A673 (cell line): ENCODE measurements at regions not wholly inside any gene's neighbourhood (a gene's known extent, or its start where the extent isn't known, plus 50 kb on each side); places are given as distances from the start of the nearest gene placed in this dataset.
"Not testable (repeated sequence)": the region's sequence is repeated elsewhere in the genome, so short reads cannot be mapped to it uniquely, and the experiment has no call there.

Experiments used
- BruUV-seq: library from RNA; stranded (reverse); fragments of 400-500 nt; replicated peaks from 2 replicates; lab custom pipeline; 2021; lab: Mats Ljungman, UMichigan
- CTCF ChIA-PET: fragments of 300-600 bp; sonication (Branson Sonifier 250); formaldehyde crosslinking; loops from one replicate; lab custom pipeline; 2022; ENCODE audit warnings: antibody characterized with exemption; lab: Charles Lee
- POLR2A ChIA-PET: fragments of 300-600 bp; sonication (Branson Sonifier 250); formaldehyde crosslinking; loops from one replicate; lab custom pipeline; 2022; ENCODE audit warnings: antibody characterized with exemption; ENCODE audit not compliant: low non-redundant PET; lab: Charles Lee
- DNase-seq: peaks from one replicate; pipeline ENCODE4 v3.0.0-alpha.2; 2015; ENCODE audit warnings: low spot score
- H3K27ac ChIP-seq: fragments of 200-600 bp; sonication (generic); 2 replicates; pipeline ENCODE4 v1.5.1; 2016; ENCODE audit warnings: mixed run types, low read depth, mild to moderate bottlenecking, mixed read lengths, antibody characterized with exemption, low read length; ENCODE audit not compliant: poor library complexity, severe bottlenecking
- H3K27me3 ChIP-seq: fragments of 200-600 bp; sonication (generic); replicated peaks from 2 replicates; pipeline ENCODE4 v1.6.1; 2017; ENCODE audit warnings: mixed run types, low read depth, mild to moderate bottlenecking, mixed read lengths, antibody characterized with exemption, low read length; ENCODE audit not compliant: insufficient read depth, poor library complexity
- H3K36me3 ChIP-seq: fragments of 200-600 bp; sonication (generic); 2 replicates; pipeline ENCODE4 v1.6.1; 2016; ENCODE audit warnings: mixed run types, mild to moderate bottlenecking, mixed read lengths, antibody characterized with exemption, low read length; ENCODE audit not compliant: insufficient read depth, poor library complexity, severe bottlenecking
- H3K4me1 ChIP-seq: fragments of 200-600 bp; sonication (generic); 2 replicates; pipeline ENCODE4 v1.6.1; 2017; ENCODE audit warnings: mixed run types, mild to moderate bottlenecking, mixed read lengths, antibody characterized with exemption, low read length; ENCODE audit not compliant: insufficient read depth, poor library complexity, severe bottlenecking
- H3K4me3 ChIP-seq: fragments of 200-600 bp; sonication (generic); 2 replicates; pipeline ENCODE4 v1.5.1; 2016; ENCODE audit warnings: low read depth, mixed run types, mild to moderate bottlenecking, mixed read lengths, low read length; ENCODE audit not compliant: poor library complexity, severe bottlenecking
- H3K9me3 ChIP-seq: fragments of 200-600 bp; sonication (generic); 2 replicates; pipeline ENCODE4 v1.6.1; 2016; ENCODE audit warnings: mixed run types, low read depth, mild to moderate bottlenecking, mixed read lengths, antibody characterized with exemption, low read length; ENCODE audit not compliant: poor library complexity, severe bottlenecking
- EZH2 ChIP-seq: fragments of 200-600 bp; sonication (generic); IDR thresholded peaks from 2 replicates; pipeline ENCODE4 v1.6.1; 2017; ENCODE audit warnings: borderline replicate concordance, low read depth, mild to moderate bottlenecking, mixed read lengths, antibody characterized with exemption, low read length; ENCODE audit not compliant: poor library complexity, severe bottlenecking
- intact Hi-C: fragments of 100-400 bp; cut with micrococcal nuclease; formaldehyde crosslinking; loops from one replicate; pipeline ENCODE4 v1.10.0; 2022; ENCODE audit not compliant: unreplicated experiment
- TF ChIP-seq, protein P1 (sequence below): fragments of 300-800, 200-600 bp; sonication (generic); conservative IDR thresholded peaks from 2 replicates; pipeline ENCODE4 v1.5.1; 2017; ENCODE audit warnings: low read depth, mild to moderate bottlenecking, antibody characterized with exemption, low read length, moderate library complexity, mixed read lengths

DNA sequence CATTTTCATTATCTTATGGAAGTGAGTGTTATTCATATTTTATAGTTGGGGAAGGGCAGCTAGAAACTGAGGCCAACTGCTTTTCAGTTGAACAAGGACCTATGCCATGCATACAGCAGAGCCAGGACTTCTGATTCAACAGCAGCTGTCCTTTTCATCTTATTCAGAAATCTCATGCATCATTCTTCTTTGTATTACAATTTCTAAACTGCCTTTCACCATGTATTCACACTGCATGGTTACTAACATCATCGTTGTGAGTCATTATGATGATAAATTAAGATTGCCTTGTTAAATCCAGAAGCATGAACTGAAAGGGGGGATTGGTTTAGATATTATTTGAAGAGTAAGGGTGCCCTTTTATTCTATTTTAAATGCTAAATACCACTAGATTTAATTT is 1470.1 kb upstream of the GOT2 start:
- no peak overlapping the region for H3K27ac ChIP-seq

DNA sequence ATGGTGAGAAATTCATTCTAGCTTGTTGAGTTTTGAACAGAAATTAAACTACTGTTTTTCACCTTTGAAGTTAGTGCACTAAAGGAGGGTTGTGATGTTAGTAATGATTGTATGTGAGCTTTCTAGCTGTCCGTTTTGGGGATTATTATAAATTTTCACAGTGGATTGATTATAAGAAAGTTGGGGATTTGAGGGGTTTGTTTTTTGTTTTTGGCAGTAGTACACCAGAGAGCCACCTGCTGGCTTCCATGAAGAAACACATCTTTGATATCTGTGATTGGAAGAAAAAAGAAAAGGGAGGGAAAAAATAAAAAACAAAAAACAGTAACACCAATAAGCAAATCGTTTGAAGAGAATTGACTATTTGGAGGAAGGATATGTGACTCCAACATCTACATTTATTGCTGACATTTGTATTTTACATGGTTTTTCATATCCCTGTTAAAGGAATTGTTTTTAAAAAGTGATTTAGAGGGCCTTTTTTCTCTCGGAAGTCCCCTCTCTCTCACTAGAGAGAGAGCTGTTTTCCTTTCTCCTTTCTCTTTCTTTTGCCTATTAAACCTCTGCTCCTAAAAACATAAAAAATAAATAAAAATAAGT is 1469.5 kb upstream of the GOT2 start:
- DNase-seq: peak; percentile 22
- CTCF ChIA-PET: no interaction called here
- no TSS peak for BruUV-seq
- TF ChIP-seq, protein P1, sequence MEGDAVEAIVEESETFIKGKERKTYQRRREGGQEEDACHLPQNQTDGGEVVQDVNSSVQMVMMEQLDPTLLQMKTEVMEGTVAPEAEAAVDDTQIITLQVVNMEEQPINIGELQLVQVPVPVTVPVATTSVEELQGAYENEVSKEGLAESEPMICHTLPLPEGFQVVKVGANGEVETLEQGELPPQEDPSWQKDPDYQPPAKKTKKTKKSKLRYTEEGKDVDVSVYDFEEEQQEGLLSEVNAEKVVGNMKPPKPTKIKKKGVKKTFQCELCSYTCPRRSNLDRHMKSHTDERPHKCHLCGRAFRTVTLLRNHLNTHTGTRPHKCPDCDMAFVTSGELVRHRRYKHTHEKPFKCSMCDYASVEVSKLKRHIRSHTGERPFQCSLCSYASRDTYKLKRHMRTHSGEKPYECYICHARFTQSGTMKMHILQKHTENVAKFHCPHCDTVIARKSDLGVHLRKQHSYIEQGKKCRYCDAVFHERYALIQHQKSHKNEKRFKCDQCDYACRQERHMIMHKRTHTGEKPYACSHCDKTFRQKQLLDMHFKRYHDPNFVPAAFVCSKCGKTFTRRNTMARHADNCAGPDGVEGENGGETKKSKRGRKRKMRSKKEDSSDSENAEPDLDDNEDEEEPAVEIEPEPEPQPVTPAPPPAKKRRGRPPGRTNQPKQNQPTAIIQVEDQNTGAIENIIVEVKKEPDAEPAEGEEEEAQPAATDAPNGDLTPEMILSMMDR: peak; percentile 52
- TF ChIP-seq EZH2: no peak
- Histone ChIP-seq H3K4me3 (no peak overlapping the region), H3K9me3 (no peaks in the 10 kb centered on the region), H3K4me1 (no peaks in the 10 kb centered on the region), H3K27me3 (no peaks in the 10 kb centered on the region), H3K27ac (no peak overlapping the region), H3K36me3 (no peaks in the 10 kb centered on the region)
- intact Hi-C loops: no loop called here
- POLR2A ChIA-PET: no interaction called here

More for the DNA sequence above, 1470.1 kb upstream of the GOT2 start:
- no peaks in the 10 kb centered on the region for H3K9me3 ChIP-seq
- TF ChIP-seq, protein P1: no peak
- no peak for TF ChIP-seq EZH2
- no peaks in the 10 kb centered on the region for H3K36me3 ChIP-seq
- ChIA-PET CTCF (no interaction called here), POLR2A (no interaction called here)
- DNase-seq: no peak
- BruUV-seq: no TSS peak
- H3K4me1 ChIP-seq: no peaks in the 10 kb centered on the region
- intact Hi-C loops: no loop called here
- no peaks in the 10 kb centered on the region for H3K27me3 ChIP-seq
- H3K4me3 ChIP-seq: no peak overlapping the region

- H3K36me3 ChIP-seq, H3K4me3 ChIP-seq, POLR2A ChIA-PET, DNase-seq, CTCF ChIA-PET, H3K27me3 ChIP-seq, intact Hi-C loops, BruUV-seq, H3K9me3 ChIP-seq, H3K27ac ChIP-seq, H3K4me1 ChIP-seq: not testable (repeated sequence)
Measured at GRCh38 chr16:60200729-60201128, 1466.6 kb upstream of the GOT2 start.

DNA sequence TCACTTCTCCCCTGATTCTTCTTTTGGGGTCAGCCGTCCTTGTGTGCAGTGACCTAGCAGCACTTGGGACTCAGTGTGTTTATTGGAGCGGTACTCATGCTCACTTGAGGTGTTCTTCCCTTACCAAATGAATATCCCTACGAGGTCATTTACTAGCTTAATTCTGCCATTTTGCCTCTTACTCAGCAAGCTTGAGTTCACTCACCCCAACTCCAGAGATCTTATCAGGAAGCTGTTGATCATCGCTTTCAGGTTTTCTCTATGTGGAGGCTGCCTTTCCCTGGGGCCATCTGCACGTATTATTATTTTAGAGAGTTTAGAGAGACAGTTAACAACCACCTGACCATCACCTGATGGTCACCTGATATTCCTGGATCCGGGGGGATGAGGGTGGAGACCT is 1466.0 kb upstream of the GOT2 start:
- Histone ChIP-seq H3K27ac (no peak overlapping the region), H3K4me3 (no peak overlapping the region), H3K36me3 (no peaks in the 10 kb centered on the region), H3K9me3 (no peaks in the 10 kb centered on the region), H3K27me3 (no peaks in the 10 kb centered on the region), H3K4me1 (no peaks in the 10 kb centered on the region)
- no TSS peak for BruUV-seq
- CTCF ChIA-PET: no interaction called here
- intact Hi-C loops: no loop called here
- DNase-seq: no peak
- TF ChIP-seq, protein P1: no peak
- no peak for TF ChIP-seq EZH2
- POLR2A ChIA-PET: no interaction called here
